HG03108 (cell line): ENCODE measurements at regions not wholly inside any gene's neighbourhood (a gene's known extent, or its start where the extent isn't known, plus 50 kb on each side); places are given as distances from the start of the nearest gene placed in this dataset.

Source experiments
- ATAC-seq: cut with Tn5 transposase; IDR thresholded peaks from one replicate; pipeline ENCODE4 v1.9.1; 2021; ENCODE audit warnings: moderate library complexity; ENCODE audit not compliant: unreplicated experiment

- no peak for ATAC-seq
Observed at GRCh38 chr2:41865263-41865662, 182.6 kb upstream of the PKDCC start.

GRCh38 chr2:41867553-41867952 is 180.3 kb upstream of the PKDCC start:
- no peak for ATAC-seq

GRCh38 chr2:41869542-41870264 is 178.1 kb upstream of the PKDCC start:
- ATAC-seq = no peak

GRCh38 chr2:41870265-41870585 is 177.6 kb upstream of the PKDCC start:
- ATAC-seq = no peak

- ATAC-seq = no peak
Observed at GRCh38 chr2:41871080-41871479, 176.7 kb upstream of the PKDCC start.

- ATAC-seq = no peak
Observed at GRCh38 chr2:41872646-41873045, 175.2 kb upstream of the PKDCC start.

GRCh38 chr2:41873102-41874031 is 174.5 kb upstream of the PKDCC start:
- ATAC-seq = no peak

GRCh38 chr2:41877114-41877678 is 170.6 kb upstream of the PKDCC start:
- ATAC-seq = no peak

GRCh38 chr2:41878056-41878455 is 169.8 kb upstream of the PKDCC start:
- no peak for ATAC-seq

- no peak for ATAC-seq
Observed at GRCh38 chr2:41878716-41879234, 169.0 kb upstream of the PKDCC start.

GRCh38 chr2:41879235-41879916 is 168.4 kb upstream of the PKDCC start:
- ATAC-seq = no peak

GRCh38 chr2:41880561-41881243 is 167.1 kb upstream of the PKDCC start:
- no peak for ATAC-seq

- no peak for ATAC-seq
Observed at GRCh38 chr2:41881249-41881648, 166.6 kb upstream of the PKDCC start.

- ATAC-seq = no peak
Observed at GRCh38 chr2:41884718-41885117, 163.1 kb upstream of the PKDCC start.

- no peak for ATAC-seq
Observed at GRCh38 chr2:41886145-41886664, 161.6 kb upstream of the PKDCC start.

GRCh38 chr2:41886757-41887156 is 161.1 kb upstream of the PKDCC start:
- ATAC-seq = no peak

GRCh38 chr2:41890341-41890740 is 157.5 kb upstream of the PKDCC start:
- no peak for ATAC-seq

- no peak for ATAC-seq
Observed at GRCh38 chr2:41892476-41892875, 155.3 kb upstream of the PKDCC start.

GRCh38 chr2:41894563-41895333 is 153.1 kb upstream of the PKDCC start:
- ATAC-seq = no peak

- no peak for ATAC-seq
Observed at GRCh38 chr2:41895334-41895664, 152.5 kb upstream of the PKDCC start.
